ENCODE measurements at regions not wholly inside any gene's neighbourhood (a gene's known extent, or its start where the extent isn't known, plus 50 kb on each side); places are given as distances from the start of the nearest gene placed in this dataset.
"Not testable (repeated sequence)": the region's sequence is repeated elsewhere in the genome, so short reads cannot be mapped to it uniquely, and the experiment has no call there.

DNA sequence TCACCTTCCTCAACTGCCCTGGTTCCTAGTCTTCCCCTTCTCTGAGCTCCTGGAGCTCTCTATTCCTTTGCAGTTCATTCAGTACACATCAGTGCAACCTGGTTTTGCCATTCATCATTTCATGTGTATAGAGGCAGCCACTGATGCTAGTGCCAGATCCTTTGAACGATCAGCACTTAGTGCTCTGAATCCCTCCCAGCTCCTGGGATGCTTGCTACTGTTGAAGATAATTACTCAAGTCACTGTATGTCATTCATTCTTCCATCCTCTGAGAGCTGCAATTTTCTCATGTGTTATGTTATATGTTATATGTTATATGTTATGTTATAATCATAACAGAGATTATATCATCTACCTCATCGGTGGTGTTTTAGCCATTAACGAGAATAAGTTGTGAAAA is 98.5 kb upstream of the UXS1 start:
- no peak for DNase-seq (ENCODE audit: low read depth in 2 of 2)

DNA sequence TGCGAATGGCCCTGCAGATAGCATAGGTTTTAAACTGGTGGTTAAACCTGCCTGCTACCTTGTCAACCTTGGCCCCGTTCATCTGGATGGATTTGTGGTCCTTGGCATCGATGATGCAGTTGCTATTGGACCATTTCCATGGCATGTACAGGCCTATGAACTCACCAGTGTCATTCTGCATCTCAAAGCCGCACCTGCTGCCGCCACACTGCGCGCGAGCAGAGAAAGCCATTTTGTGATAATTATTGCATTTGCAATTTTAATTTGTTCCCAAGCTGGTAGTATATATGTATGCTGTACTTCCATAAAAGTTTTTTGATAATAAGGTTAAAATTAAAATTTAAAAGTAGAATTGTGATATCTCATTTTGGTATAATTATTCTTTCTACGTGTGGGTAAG is 94.8 kb upstream of the UXS1 start:
- DNase-seq (ENCODE audit: low read depth in 2 of 2), result no peak

DNA sequence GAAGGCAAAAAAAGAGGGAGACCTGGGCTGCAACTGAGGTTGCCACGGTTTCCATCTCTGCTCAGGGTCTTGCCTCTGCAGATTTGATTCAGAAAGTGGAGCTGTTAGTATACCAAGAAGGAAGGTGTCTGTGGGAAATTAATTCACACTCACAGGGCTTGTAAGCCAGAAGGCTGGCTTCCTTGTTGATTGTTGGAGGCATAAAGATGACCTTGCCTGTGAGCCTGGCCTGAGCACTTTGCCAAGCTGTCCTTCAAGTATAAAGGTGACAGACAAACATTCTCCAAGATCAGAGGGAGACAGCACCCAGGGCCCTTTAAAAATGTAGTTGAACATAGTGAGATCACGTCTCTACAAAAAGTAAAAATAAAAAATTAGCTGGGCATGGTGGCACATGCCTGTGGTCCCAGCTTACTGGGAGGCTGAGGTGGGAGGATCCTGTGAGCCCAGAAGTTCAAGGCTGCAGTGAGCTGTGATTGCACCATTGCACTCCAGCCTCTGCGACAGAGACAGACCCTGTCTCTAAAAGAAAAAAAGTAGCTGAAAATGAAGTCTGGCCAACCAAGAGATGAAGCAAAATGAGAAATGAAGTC is 91.2 kb upstream of the UXS1 start:
- no peak for DNase-seq (ENCODE audit: low read depth in 2 of 2)

DNA sequence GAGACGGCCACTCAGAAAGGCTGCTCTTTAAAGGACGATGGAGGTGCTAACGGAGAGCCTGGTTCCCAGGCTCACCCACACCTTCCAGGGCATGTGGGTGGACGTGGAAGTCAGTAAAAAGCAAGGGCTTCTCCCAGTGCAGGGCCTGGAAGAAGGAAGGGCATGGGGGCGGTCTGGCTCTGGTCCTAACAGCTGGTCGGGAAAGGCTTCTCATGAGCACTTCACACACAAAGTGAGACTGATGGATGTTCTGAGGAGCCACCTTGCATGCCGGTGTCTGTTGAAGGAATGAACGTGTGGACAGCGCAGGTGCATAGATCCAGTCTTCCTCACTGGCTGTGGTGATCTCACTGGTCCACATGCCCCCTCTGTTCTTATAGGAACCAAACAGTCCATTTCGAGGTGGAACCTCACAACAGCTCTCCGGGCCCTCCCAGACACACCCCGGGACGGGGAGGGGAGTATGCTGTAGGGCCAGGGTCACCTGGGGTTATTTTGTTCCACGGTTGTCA is 90.6 kb upstream of the UXS1 start:
- no peak for DNase-seq (ENCODE audit: low read depth in 2 of 2)

DNA sequence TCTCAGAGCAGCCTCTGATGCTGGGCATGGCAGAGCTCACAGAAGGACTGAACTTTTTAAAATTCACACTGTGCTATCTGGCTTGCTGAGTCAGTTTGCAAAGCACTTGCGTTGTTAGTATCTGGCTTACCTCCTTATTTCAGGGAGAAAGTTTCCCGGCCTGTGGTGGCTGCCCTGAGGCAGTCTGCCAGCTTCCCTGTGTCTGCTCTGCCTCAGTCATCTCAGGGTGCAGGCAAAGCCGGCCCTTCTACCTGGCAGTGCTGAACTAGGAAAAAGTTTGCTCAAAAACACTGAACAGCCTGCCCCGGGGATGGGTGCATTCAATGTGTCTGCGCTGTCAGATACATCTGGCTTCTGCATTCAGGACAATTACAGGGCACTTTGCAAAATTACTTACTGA is 90.2 kb upstream of the UXS1 start:
- DNase-seq (ENCODE audit: low read depth in 2 of 2), result no peak

DNA sequence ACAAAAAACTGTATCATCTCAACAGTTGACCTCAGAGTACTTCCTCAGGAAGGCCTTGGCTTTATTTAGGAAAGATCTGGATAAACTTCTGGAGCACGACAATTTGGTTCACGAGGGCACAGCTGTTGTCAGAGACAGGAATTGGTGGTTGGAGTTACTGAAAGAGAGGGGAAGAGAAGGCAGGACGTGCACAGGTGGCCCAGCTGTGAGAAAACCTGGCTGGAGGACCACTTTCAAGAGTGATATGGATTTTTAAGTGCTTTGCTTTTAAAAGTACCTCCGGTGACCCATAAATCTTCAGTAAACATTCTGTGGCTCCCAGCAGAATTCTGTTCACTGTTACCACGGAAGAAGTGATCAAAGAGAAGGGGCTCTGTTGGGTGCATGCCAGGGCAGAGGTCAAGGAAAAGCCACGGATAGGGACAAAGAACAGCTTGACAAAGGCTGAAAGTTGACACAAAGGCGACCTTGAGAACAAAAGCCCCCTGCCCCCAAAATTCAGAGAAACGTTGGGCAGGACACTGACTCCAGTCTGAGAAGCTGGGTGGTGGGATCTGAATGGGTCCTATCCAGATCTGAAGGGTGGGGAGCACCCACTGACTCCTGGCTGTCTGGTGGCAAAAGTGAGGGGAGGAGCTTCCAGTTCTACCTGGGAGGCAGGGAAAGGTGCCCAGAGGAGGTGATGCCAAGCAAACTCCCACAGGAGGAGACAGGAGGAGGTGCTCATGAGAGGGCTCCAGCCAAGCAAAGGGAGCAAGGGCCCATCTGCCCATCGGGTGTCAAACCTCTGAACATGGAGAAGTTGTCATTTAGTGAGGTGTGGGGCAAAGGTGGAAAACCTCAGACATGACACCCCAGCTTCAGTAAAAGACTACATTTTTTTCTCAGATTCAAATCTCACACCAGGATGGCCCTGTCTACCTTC is 89.4 kb upstream of the UXS1 start:
- DNase-seq (ENCODE audit: low read depth in 2 of 2), result not testable (repeated sequence)

DNA sequence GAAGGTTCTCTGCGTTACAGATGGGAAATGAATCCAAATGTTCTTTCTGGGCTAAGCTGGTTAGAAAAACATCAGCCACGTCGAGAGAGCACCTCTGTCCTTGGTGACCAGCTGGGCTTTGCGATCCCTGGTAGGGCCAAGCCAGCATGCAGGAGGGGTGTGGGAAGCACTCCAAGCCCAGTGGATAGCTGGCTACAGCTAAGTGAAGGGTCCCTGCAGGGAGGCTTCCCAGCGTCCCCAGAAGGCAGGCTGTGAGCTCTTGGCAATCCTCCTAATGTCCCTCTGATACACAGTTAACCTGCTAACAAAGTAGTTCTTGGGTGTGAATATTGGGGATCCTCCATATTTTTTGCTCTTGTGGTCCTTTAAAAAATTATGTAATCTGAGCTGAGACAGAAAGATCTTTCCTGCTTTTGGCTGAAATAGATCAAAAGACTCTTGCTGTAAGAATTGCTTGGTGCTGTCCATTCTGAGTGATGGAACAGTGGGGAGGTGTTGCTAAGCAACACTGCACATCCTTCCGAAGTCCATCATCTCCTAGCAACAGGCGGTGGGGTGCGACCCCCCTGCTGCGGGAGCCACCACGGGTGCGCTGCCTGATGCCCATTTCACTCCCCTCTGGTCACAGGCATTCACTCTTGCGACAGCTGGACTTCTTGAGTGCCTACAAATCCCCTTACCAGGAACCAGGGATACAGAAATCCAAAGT is 88.5 kb upstream of the UXS1 start:
- DNase-seq (ENCODE audit: low read depth in 2 of 2), result no peak

DNA sequence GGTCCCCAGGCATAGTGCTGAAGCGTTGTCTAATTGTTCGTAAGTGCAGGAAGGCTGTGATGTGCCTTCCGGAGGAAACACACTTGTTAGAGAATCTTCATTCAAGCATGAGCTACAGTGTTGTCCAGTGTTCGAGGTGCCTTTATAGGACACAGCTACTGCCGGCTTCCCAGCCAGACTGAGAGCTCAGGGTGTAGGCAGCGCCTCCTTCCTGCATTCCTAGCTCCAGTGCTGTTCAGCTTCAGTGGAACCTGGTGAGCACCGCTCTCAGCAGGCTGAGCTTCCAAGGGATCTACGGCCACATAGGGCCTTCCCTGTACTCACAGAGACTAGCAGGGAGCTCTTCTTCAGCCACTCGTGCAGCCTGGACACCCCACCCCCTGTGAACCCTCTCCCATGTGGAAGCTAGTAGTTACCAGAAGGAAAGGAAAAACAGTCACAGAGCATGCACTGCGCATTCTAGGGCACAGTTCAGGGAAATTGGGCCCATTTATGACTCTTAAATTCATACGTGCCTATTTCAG is 87.9 kb upstream of the UXS1 start:
- DNase-seq (ENCODE audit: low read depth in 2 of 2), result not testable (repeated sequence)

DNA sequence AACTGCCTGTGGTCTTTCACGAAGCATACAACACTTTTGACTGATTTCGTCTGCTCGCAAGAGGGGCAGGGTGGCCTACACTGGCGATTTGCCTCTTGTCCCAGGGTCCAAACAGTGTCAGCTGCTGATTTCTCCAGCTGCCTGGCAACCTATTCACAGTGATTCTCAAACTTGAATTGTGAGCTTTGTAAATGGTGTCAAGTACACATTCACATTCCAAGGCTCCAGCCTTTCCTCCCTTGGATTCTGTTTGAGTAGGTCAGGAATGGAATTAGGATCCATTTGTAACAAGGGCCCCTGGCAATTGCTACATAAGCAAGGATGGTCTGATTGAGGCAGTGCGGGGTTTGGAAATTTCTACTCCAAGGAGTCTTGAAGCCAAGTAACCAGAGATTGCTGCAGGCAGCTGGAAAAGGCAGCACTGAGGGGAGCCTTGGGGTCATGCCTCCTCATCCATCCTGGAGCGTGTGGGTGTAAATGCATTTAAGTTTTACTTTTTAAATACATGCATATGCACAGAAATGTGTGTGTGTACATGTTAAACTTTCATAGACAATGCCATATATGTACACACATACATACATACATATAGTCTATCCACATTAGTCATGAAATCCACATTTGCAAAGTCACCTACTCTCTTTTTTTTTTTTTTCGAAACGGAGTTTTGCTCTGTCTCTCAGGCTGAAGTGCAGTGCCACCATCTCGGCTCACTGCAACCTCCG is 86.8 kb upstream of the UXS1 start:
- DNase-seq (ENCODE audit: low read depth in 2 of 2), result no peak

DNA sequence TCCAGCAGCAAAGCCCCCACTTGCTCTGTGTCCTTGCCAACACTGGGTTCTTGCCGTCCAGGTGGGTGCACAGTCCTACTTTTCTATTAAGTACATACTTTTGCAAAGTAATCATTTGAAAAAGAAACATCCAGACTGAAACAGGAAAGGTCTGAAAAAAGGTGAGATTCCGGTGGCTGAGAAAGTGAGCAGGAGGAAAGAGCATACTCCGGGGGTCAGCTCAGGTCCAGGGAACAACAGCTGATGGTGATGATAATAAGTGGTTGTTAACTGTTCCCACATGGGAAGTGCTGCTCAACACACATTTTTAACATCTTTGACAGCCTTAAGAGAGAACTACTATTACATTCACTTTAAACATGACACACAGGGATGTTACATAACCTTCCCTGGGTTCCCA is 86.1 kb upstream of the UXS1 start:
- DNase-seq (ENCODE audit: low read depth in 2 of 2), result no peak

DNA sequence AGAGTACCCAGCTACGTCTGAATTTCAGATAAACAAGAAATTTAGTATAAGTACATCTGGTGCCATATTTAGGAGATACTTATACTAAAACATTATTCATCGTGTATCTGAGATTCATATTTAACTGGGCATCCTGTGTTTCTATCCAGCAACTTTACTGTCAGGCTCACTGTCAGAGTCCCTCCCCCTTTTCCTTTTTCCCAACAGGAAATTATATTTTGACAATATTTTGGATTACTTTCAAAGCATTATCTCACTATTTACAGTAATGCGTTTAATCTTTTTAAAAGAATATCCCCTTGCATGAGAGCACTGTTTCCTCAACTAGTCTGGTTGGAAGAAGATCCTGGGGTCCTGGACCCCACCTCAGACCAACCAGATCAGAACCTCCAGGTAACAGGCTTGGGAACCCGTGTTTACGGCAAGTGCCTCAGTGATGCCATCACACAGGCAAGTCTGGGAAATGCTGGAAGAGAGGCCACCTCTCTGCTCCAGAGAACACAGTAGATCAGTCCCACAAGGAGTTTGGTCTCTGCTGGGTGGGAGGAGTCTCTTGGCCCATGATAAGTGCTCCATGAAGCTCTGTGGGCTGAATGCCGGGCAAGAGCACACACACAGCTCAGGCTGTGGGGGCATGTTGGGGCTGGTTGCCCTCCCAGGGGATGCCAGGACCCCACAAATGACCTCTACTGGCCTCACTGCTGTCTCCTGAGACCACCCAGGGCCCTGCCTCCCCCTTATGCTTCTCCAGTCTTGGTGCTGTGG is 84.2 kb upstream of the UXS1 start:
- DNase-seq (ENCODE audit: low read depth in 2 of 2), result peak in 1 of 2 donors; percentile 11

DNA sequence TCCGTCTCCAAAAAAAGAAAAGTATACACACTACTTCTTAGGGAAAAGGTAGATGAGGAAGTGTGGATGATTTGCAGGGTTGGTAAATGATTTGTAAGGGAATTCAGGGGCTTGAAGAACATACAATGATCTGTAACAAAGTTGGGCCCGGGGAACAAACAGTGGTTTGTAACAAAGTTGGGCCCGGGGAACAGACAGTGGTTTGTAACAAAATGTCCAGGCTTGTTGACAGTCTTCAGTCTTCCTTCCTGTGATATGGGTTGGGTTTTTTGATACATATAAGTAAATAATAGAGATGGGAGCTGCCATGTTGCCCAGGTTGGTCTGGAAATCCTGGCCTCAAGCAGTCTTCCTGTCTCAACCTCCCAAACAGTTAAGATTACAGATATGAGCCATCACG is 83.3 kb upstream of the UXS1 start:
- DNase-seq (ENCODE audit: low read depth in 2 of 2), result no peak

DNA sequence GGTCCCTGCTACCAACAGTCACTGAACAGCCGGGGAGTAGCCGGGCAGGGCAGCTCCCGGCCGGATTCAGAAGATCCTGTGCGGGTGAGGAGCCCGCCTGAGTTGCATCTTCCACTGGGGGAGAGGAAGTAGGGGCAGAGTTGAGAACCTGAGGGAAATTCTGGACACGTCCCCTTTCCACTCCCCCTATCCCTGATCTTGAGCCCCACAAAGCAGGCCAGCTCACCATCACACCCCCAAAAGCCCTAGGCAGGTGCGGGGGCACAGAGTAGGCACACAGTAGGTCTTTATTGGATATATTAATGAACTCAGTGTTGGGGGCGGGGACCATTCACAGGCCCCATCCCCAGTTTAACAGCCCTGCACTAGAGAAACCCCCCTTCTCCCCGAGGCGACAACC is 81.9 kb upstream of the UXS1 start:
- DNase-seq (ENCODE audit: low read depth in 2 of 2), result no peak

DNA sequence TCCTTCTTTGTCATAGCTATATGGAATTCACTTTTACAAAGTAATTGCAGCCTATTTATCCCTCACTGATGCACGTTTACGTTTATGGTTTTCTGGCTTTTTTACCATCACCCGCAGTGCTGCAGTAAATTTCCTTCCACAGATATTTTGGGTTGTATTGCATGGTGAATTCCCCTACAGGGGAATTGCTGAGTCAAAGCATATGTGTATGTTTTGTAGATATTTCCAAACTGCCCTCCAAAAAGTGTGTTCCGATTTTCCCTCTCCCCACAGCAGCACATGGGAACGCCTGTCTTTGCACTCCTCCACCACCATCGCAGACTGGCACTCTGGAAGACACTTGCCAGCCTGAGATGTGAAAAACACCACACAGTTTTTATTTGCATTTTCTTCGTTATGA is 80.6 kb upstream of the UXS1 start:
- DNase-seq (ENCODE audit: low read depth in 2 of 2), result no peak

DNA sequence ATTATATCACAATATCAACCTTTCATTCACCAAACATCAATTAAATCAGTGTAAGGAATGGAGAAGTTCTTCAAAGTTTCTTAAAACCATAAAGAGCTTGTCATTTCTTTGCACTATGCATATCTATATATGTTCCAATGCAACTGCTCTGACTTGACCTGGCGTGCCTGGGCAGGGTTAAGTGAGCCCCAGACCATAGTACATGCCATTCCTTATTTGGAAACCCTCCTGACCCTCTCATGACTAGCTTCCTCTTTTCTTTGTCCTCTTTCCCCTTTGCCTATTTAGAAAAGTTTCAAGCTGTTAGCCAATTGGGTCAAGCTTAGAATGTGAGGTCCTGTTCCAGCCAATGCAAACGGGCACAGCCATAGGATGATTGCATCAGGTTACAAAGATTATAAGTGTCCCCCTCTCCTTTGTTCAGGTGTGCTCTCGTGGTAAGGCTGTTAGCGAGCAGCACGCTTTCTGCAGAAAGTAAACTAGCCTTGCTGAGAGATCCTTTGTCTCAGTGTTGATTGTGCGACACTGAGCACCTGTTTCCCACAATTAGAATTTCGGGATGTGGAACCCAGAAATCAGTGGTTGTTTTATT is 78.2 kb upstream of the UXS1 start:
- DNase-seq (ENCODE audit: low read depth in 2 of 2), result no peak

DNA sequence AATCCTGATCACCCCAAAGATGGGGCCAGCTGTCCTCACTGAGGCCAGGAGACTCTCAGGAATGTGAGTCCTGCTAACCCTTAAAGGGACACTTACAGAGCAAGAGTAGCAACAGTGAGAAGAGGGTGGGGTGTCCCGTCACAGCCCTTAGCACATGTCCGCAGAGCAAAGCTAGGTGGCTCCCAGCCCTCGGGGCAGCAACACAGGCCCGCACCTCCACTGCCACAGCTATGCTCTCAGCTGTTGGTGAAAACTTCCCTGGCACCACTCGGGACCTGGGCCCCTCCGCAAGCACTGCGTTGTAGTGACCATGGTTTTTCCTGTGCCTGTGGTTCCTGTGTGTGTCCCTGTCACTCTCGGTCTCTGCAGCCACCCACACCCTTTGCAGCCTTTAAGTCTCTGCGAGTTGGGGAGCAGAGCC is 76.4 kb upstream of the UXS1 start:
- no peak for DNase-seq (ENCODE audit: low read depth in 2 of 2)

DNA sequence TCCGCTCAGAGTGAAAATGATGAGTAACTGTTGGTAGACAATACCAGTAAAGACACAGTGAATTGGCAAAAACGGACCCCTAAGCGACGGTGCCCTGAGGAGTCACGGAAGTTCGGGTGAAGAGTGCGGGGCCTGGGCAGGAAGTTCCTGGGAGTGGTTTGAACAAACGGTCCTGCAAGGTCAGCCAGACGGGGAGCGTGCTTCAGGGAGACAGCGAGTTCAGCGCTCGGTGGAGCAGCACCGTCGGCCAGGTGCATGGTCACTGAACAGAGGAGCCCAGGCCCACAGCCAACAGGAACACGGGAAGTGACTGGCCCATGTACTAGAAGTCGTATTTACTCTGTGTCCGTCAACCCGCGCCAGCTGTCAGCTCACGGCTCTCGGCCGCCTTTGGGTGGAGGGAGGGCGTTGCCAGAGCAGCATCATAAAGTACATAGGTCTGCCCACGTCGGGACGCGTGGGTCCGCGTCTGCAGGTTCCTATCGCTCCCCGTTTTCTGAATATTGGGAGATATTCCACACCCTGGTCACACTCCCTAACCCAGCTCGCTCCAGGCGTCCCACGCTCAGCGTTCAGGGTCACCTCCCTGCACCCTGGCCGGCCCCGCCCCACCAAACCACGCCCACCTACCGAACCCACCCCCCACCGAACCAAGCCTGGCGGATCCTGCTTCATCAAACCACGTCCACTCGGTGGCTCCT is 75.6 kb upstream of the UXS1 start:
- DNase-seq (ENCODE audit: low read depth in 2 of 2), result peak in 1 of 2 donors; percentile 18

DNA sequence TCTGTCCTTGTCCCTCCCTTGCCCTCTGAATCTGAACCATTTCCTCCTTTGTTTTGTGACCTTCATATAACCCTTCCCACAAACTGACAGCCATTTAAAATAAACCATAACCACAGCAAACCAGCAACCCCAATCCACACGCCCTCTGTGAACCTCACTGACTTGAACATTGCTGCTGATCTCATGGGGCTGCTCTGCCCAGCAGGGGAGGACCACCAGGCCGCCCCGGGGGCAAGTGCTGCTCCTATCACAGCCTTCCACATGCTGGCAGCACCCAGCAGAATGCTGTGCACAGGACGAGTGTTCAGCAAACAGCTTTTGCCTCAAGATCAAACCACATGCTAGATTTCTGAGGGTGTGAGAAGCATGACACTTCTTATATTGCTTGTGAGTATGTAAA is 73.9 kb upstream of the UXS1 start:
- DNase-seq (ENCODE audit: low read depth in 2 of 2), result no peak

DNA sequence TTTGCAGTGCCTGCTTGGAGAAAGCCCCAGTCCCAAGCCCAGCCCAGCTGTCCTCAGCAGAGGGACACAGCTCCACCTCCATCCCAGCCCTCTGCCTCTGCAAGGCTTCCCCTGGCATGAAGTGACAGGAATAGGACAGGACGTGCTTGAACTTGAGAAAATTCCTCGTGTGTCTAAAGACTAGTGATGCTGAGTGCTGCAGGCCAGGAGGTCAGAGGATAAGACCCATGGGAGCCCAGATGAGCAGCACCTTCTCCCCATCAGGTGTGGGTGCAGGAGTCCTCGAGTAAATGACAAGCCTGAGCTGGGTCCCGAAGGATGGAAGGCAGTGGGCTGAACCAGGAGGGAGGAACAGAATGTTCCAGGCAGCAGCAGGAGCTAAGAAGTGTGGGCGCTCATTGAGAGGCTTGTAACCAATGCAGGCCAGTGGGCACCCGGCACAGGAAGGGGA is 67.8 kb upstream of the UXS1 start:
- DNase-seq (ENCODE audit: low read depth in 2 of 2), result no peak

DNA sequence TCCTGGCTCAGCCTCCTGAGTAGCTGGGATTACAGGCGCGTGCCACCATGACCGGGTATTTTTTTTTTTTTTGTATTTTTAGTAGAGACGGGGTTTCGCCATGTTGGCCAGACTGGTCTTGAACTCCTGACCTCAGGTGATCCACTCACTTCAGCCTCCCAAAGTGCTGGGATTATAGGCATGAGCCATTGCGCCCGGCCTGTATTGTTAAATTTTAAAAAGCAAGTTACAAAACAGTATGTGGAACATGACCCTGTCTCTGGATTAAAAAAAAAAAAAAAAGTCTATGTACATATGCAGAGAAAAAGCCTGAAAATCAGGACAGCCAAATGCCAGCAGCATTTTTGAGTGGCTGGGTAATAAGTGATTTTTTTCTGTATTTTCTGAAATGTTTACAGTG is 64.8 kb upstream of the UXS1 start:
- DNase-seq (ENCODE audit: low read depth in 2 of 2), result not testable (repeated sequence)
